ENCODE measurements at regions not wholly inside any gene's neighbourhood (a gene's known extent, or its start where the extent isn't known, plus 50 kb on each side); places are given as distances from the start of the nearest gene placed in this dataset.
A peak's percentile ranks its signal among the peaks of the same experiment; 100 is the strongest.

DNA sequence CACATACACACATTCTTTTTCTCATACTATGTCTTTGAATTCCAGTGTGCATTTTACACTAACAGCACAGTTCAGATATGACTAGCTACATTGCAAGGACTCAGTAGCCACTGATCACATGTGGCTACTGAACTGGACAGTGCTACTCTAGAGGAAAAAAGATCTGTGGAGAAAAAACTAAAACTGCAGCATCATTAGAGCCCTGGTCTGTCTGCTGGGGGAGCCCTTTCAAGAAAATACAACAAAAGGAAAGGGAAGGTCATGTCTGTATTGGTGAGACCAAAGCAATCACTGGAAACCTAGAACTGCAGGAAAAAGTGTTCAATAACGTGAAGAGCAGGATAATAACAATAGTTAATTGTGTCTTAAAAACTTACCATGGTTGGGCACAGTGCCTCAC, 132.3 kb upstream of the JARID2 start:
- Histone ChIP-seq H3K27me3 (ENCODE audit: control insufficient read depth, insufficient read depth, low read length) (no peaks in the 10 kb centered on the region), H3K36me3 (ENCODE audit: control insufficient read depth, insufficient read depth, low read length) (no peaks in the 10 kb centered on the region), H3K4me3 (ENCODE audit: low read depth, low read length) (no peak overlapping the region)
- FAIRE-seq (no peak), DNase-seq (ENCODE audit: low read depth) (no peak)
- TF ChIP-seq CTCF (IDR thresholded peaks at IDR 0.05; ENCODE audit: insufficient read depth, low read length, severe bottlenecking) = no peak

DNA sequence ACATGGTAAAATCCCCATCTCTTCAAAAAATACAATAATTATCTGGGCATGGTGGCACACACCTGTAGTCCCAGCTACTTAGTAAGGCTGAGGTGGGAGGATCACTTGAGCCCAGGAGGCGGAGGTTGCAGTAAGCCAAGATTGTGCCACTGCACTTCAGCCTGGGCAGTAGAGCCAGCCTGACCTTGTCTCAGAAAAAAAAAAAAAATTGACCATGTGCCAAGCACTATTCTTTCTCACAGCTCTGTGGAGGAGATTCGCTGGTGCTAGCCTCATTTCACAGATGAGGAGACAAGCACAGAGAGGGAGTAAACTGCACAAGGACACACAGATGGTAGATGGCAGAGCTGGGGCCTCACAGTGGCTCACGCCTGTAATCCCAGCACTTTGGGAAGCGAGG, 131.8 kb upstream of the JARID2 start:
- H3K27me3 ChIP-seq (ENCODE audit: control insufficient read depth, insufficient read depth, low read length) = no peaks in the 10 kb centered on the region
- H3K36me3 ChIP-seq (ENCODE audit: control insufficient read depth, insufficient read depth, low read length) = no peaks in the 10 kb centered on the region
- no peak for FAIRE-seq
- no peak for TF ChIP-seq CTCF (IDR thresholded peaks at IDR 0.05; ENCODE audit: insufficient read depth, low read length, severe bottlenecking)
- no peak for DNase-seq (ENCODE audit: low read depth)
- H3K4me3 ChIP-seq (ENCODE audit: low read depth, low read length) = no peak overlapping the region

- Histone ChIP-seq H3K4me3 (ENCODE audit: low read depth, low read length) (no peak overlapping the region), H3K27me3 (ENCODE audit: control insufficient read depth, insufficient read depth, low read length) (no peaks in the 10 kb centered on the region), H3K36me3 (ENCODE audit: control insufficient read depth, insufficient read depth, low read length) (no peaks in the 10 kb centered on the region)
- no peak for FAIRE-seq
- no peak for TF ChIP-seq CTCF (IDR thresholded peaks at IDR 0.05; ENCODE audit: insufficient read depth, low read length, severe bottlenecking)
- no peak for DNase-seq (ENCODE audit: low read depth)
Measured at GRCh38 chr6:15116889-15117288, 129.0 kb upstream of the JARID2 start.

GRCh38 chr6:15121443-15121842, 124.4 kb upstream of the JARID2 start:
- DNase-seq (ENCODE audit: low read depth) (no peak), FAIRE-seq (no peak)
- Histone ChIP-seq H3K36me3 (ENCODE audit: control insufficient read depth, insufficient read depth, low read length) (no peaks in the 10 kb centered on the region), H3K27me3 (ENCODE audit: control insufficient read depth, insufficient read depth, low read length) (no peaks in the 10 kb centered on the region), H3K4me3 (ENCODE audit: low read depth, low read length) (no peak overlapping the region)
- TF ChIP-seq CTCF (IDR thresholded peaks at IDR 0.05; ENCODE audit: insufficient read depth, low read length, severe bottlenecking) = no peak

DNA sequence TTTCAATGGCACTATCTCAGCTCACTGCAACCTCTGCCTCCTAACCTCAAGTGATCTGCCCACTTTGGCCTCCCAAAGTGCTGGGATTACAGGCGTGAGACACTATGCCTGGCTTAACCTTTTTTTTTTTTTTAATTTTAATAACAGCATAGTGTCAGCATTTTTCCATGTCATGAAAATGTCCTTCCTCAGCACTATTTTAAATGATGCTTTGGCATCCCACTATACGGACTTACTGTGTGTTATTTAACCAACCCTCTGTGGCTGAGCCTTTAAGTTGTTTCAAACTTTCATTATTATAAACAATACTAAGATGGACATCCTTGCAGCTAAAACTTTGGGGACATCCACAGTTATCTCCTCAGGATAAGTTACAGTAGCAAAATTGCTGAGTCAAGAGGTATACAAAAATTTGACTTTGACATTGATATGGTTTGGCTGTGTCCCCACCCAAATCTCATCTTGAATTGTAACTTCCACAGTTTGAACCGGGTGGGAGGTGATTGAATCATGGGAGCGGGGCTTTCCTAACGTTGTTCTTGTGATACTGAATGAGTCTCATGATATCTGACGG, 123.8 kb upstream of the JARID2 start:
- TF ChIP-seq CTCF (IDR thresholded peaks at IDR 0.05; ENCODE audit: insufficient read depth, low read length, severe bottlenecking) = no peak
- Histone ChIP-seq H3K36me3 (ENCODE audit: control insufficient read depth, insufficient read depth, low read length) (no peaks in the 10 kb centered on the region), H3K27me3 (ENCODE audit: control insufficient read depth, insufficient read depth, low read length) (no peaks in the 10 kb centered on the region), H3K4me3 (ENCODE audit: low read depth, low read length) (no peak overlapping the region)
- no peak for FAIRE-seq
- no peak for DNase-seq (ENCODE audit: low read depth)

- FAIRE-seq (peak; percentile 28), DNase-seq (ENCODE audit: low read depth) (no peak)
- Histone ChIP-seq H3K4me3 (ENCODE audit: low read depth, low read length) (no peak overlapping the region), H3K36me3 (ENCODE audit: control insufficient read depth, insufficient read depth, low read length) (no peaks in the 10 kb centered on the region), H3K27me3 (ENCODE audit: control insufficient read depth, insufficient read depth, low read length) (no peaks in the 10 kb centered on the region)
- no peak for TF ChIP-seq CTCF (IDR thresholded peaks at IDR 0.05; ENCODE audit: insufficient read depth, low read length, severe bottlenecking)
Measured at GRCh38 chr6:15129887-15130286, 116.0 kb upstream of the JARID2 start.
